Lung (tissue), 11 donors: ENCODE measurements at regions not wholly inside any gene's neighbourhood (a gene's known extent, or its start where the extent isn't known, plus 50 kb on each side); places are given as distances from the start of the nearest gene placed in this dataset.

Experiments
- ATAC-seq: fragments of 200-7000 bp; cut with Tn5 transposase; one replicate; pipeline ENCODE4 v1.9.1; 2020; ENCODE audit warnings: moderate number of reproducible peaks; ENCODE audit not compliant: insufficient read depth, low FRiP score
- DNase-seq, 3 donors: peaks; one replicate each; pipeline ENCODE4 v3.0.0-alpha.2; 2013 to 2017
- H3K27ac ChIP-seq, 2 donors: one replicate each; pipeline ENCODE4 v1.5.1; 2013; ENCODE audit warnings: mild to moderate bottlenecking in 2 of 2, moderate library complexity in 2 of 2, control low read depth in 1 of 2, inconsistent platforms in 1 of 2, low read depth in 1 of 2, low read length in 1 of 2
- H3K27me3 ChIP-seq, 3 donors: one replicate each; pipeline ENCODE4 v1.5.1; 2013; ENCODE audit warnings: low read length in 2 of 3; ENCODE audit not compliant: control insufficient read depth in 3 of 3, insufficient read depth in 3 of 3
- H3K36me3 ChIP-seq, 4 donors: one replicate each; pipeline ENCODE4 v1.5.1; 2013; ENCODE audit warnings: low read length in 4 of 4, mild to moderate bottlenecking in 1 of 4, moderate library complexity in 1 of 4; ENCODE audit not compliant: control insufficient read depth in 4 of 4, insufficient read depth in 4 of 4
- H3K4me1 ChIP-seq, 5 donors: one replicate each; pipeline ENCODE4 v1.5.1; 2013; ENCODE audit warnings: low read length in 5 of 5, mild to moderate bottlenecking in 2 of 5, moderate library complexity in 1 of 5; ENCODE audit not compliant: control insufficient read depth in 5 of 5, insufficient read depth in 5 of 5
- H3K4me3 ChIP-seq: one replicate; pipeline ENCODE4 v1.5.1; 2013; ENCODE audit warnings: mild to moderate bottlenecking, control low read depth, moderate library complexity
- H3K9ac ChIP-seq, 2 donors: one replicate each; pipeline ENCODE4 v1.5.1; 2013; ENCODE audit warnings: low read length in 2 of 2, control low read depth in 1 of 2; ENCODE audit not compliant: insufficient read depth in 1 of 2
- H3K9me3 ChIP-seq, 4 donors: one replicate each; pipeline ENCODE4 v1.5.1; 2013; ENCODE audit warnings: low read length in 3 of 4, mild to moderate bottlenecking in 1 of 4, moderate library complexity in 1 of 4; ENCODE audit not compliant: control insufficient read depth in 4 of 4, insufficient read depth in 3 of 4
- WGBS, 2 donors: extraction: QIAGEN DNeasy Blood & Tissue Kit; methylation state at CpG; one replicate each; pipeline ENCODE4 v1.1.7; 2013; 5-methylcytosine and 5-hydroxymethylcytosine counted together
- TF ChIP-seq, protein P1 (sequence below): IDR thresholded peaks from 2 replicates; pipeline ENCODE4 v1.5.1; 2012; ENCODE audit warnings: mild to moderate bottlenecking; ENCODE audit errors: control extremely low read depth, extremely low read depth
- donor health status: control.
- donor health status: control.
- donor health status: Bipolar disorder and iron deficiency.
- donor health status: healthy.
- donor health status: DM: yes; HTN: yes; CAD: no.

- no peak overlapping the region for H3K27ac ChIP-seq
- TF ChIP-seq, protein P1, sequence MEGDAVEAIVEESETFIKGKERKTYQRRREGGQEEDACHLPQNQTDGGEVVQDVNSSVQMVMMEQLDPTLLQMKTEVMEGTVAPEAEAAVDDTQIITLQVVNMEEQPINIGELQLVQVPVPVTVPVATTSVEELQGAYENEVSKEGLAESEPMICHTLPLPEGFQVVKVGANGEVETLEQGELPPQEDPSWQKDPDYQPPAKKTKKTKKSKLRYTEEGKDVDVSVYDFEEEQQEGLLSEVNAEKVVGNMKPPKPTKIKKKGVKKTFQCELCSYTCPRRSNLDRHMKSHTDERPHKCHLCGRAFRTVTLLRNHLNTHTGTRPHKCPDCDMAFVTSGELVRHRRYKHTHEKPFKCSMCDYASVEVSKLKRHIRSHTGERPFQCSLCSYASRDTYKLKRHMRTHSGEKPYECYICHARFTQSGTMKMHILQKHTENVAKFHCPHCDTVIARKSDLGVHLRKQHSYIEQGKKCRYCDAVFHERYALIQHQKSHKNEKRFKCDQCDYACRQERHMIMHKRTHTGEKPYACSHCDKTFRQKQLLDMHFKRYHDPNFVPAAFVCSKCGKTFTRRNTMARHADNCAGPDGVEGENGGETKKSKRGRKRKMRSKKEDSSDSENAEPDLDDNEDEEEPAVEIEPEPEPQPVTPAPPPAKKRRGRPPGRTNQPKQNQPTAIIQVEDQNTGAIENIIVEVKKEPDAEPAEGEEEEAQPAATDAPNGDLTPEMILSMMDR, result no peak
- H3K4me3 ChIP-seq, result no peak overlapping the region
- H3K9ac ChIP-seq, result no peak overlapping the region
- DNase-seq, result no peak
- no peaks in the 10 kb centered on the region for H3K36me3 ChIP-seq
- H3K27me3 ChIP-seq, result no peaks in the 10 kb centered on the region
- H3K4me1 ChIP-seq, result no peaks in the 10 kb centered on the region
- H3K9me3 ChIP-seq, result no peaks in the 10 kb centered on the region
- ATAC-seq, result no peak
Observed at GRCh38 chr4:111303806-111304205, 680.9 kb upstream of the PITX2 start.

- Histone ChIP-seq H3K9ac (no peak overlapping the region), H3K27me3 (no peaks in the 10 kb centered on the region), H3K36me3 (no peaks in the 10 kb centered on the region), H3K9me3 (no peaks in the 10 kb centered on the region), H3K27ac (no peak overlapping the region), H3K4me3 (no peak overlapping the region), H3K4me1 (no peaks in the 10 kb centered on the region)
- ATAC-seq, result no peak
- no peak for DNase-seq
- 70 to 86% methylated on average over 6 of the region's 6 CpGs for WGBS, 2 donors
- TF ChIP-seq, protein P1, result no peak
Observed at GRCh38 chr4:111323496-111323895, 700.6 kb upstream of the PITX2 start.

- no peaks in the 10 kb centered on the region for H3K36me3 ChIP-seq
- no peak overlapping the region for H3K27ac ChIP-seq
- H3K9ac ChIP-seq, result no peak overlapping the region
- no peak for DNase-seq
- H3K9me3 ChIP-seq, result no peaks in the 10 kb centered on the region
- 84 to 90% methylated on average over 3 of the region's 3 CpGs for WGBS, 2 donors
- no peak for ATAC-seq
- TF ChIP-seq, protein P1, result no peak
- H3K4me3 ChIP-seq, result no peak overlapping the region
- H3K4me1 ChIP-seq, result no peaks in the 10 kb centered on the region
- H3K27me3 ChIP-seq, result no peaks in the 10 kb centered on the region
Observed at GRCh38 chr4:111323916-111324315, 701.0 kb upstream of the PITX2 start.

- TF ChIP-seq, protein P1, result no peak
- no peak overlapping the region for H3K4me3 ChIP-seq
- H3K9me3 ChIP-seq, result no peaks in the 10 kb centered on the region
- DNase-seq (no peak), ATAC-seq (no peak)
- WGBS, 2 donors, result 77 to 86% methylated on average over 1 of the region's 1 CpG
- H3K4me1 ChIP-seq, result no peaks in the 10 kb centered on the region
- H3K27me3 ChIP-seq, result no peaks in the 10 kb centered on the region
- no peak overlapping the region for H3K27ac ChIP-seq
- H3K36me3 ChIP-seq, result no peaks in the 10 kb centered on the region
- no peak overlapping the region for H3K9ac ChIP-seq
Observed at GRCh38 chr4:111326450-111326849, 703.6 kb upstream of the PITX2 start.
